PC-3 (cell line): ENCODE measurements at regions not wholly inside any gene's neighbourhood (a gene's known extent, or its start where the extent isn't known, plus 50 kb on each side); places are given as distances from the start of the nearest gene placed in this dataset.

ENCODE experiments used
- ATAC-seq: fragments of 200-7000 bp; cut with Tn5 transposase; 2 replicates; pipeline ENCODE4 v1.9.1; 2020; ENCODE audit warnings: mild to moderate bottlenecking, moderate library complexity
- BruUV-seq: library from RNA; stranded (reverse); fragments of 400-500 nt; replicated peaks from 2 replicates; lab custom pipeline; 2021; lab: Mats Ljungman, UMichigan
- CTCF ChIA-PET: fragments of 300-600 bp; sonication (Branson Sonifier 250); formaldehyde crosslinking; loops from one replicate; lab custom pipeline; 2022; ENCODE audit warnings: antibody characterized with exemption; lab: Charles Lee
- POLR2A ChIA-PET: fragments of 300-600 bp; sonication (Branson Sonifier 250); formaldehyde crosslinking; loops from one replicate; lab custom pipeline; 2022; ENCODE audit warnings: antibody characterized with exemption; ENCODE audit not compliant: unreplicated experiment; lab: Charles Lee
- DNase-seq: peaks from one replicate; pipeline ENCODE4 v3.0.0-alpha.2; 2015
- H2AFZ ChIP-seq: fragments of 300-600 bp; sonication (generic); 2 replicates; pipeline ENCODE4 v1.6.0; 2016; ENCODE audit warnings: antibody characterized with exemption, low read length
- H3F3A ChIP-seq: fragments of 300-600 bp; sonication (generic); one replicate; pipeline ENCODE4 v1.6.0; 2017; ENCODE audit warnings: antibody characterized with exemption, low read length, control low read depth, mild to moderate bottlenecking; ENCODE audit not compliant: unreplicated experiment
- H3K27ac ChIP-seq: fragments of 300-600 bp; sonication (generic); 2 replicates; pipeline ENCODE4 v1.5.1; 2016; ENCODE audit warnings: mild to moderate bottlenecking, low read length
- H3K27me3 ChIP-seq: fragments of 300-600 bp; sonication (generic); 2 replicates; pipeline ENCODE4 v1.6.1; 2016; ENCODE audit warnings: low read length, mixed read lengths
- H3K36me3 ChIP-seq: fragments of 300-600 bp; sonication (generic); 2 replicates; pipeline ENCODE4 v1.6.1; 2016; ENCODE audit warnings: low read depth, mixed run types, low read length, mixed read lengths
- H3K4me1 ChIP-seq: fragments of 300-600 bp; sonication (generic); 2 replicates; pipeline ENCODE4 v1.5.1; 2016; ENCODE audit warnings: low read length; ENCODE audit not compliant: insufficient read depth
- H3K4me2 ChIP-seq: fragments of 300-600 bp; sonication (generic); 2 replicates; pipeline ENCODE4 v1.6.0; 2016; ENCODE audit warnings: low read length
- H3K4me3 ChIP-seq: fragments of 300-600 bp; sonication (generic); 2 replicates; pipeline ENCODE4 v1.5.1; 2016; ENCODE audit warnings: mild to moderate bottlenecking, low read length, mixed read lengths
- H3K79me2 ChIP-seq: fragments of 300-600 bp; sonication (generic); 2 replicates; pipeline ENCODE4 v1.6.1; 2017; ENCODE audit warnings: low read length, mixed read lengths
- H3K9ac ChIP-seq: fragments of 300-600 bp; sonication (generic); 2 replicates; pipeline ENCODE4 v1.6.0; 2016; ENCODE audit warnings: mild to moderate bottlenecking, low read length
- H3K9me2 ChIP-seq: fragments of 300-600 bp; sonication (generic); replicated peaks from 2 replicates; pipeline ENCODE4 v1.6.1; 2016; ENCODE audit warnings: mixed run types, low read length, mixed read lengths
- H3K9me3 ChIP-seq: fragments of 300-600 bp; sonication (generic); 2 replicates; pipeline ENCODE4 v1.6.1; 2016; ENCODE audit warnings: low read length, mixed read lengths
- H4K20me1 ChIP-seq: fragments of 300-600 bp; sonication (generic); 2 replicates; pipeline ENCODE4 v1.6.1; 2016; ENCODE audit warnings: low read length, mixed read lengths
- EZH2 ChIP-seq: fragments of 300-600 bp; sonication (generic); IDR thresholded peaks from one replicate; pipeline ENCODE4 v1.6.1; 2017; ENCODE audit warnings: antibody characterized with exemption, mild to moderate bottlenecking, low read length; ENCODE audit not compliant: unreplicated experiment
- EZH2phosphoT487 ChIP-seq: fragments of 300-600 bp; sonication (generic); IDR thresholded peaks from 2 replicates; pipeline ENCODE4 v1.6.1; 2018; ENCODE audit warnings: mild to moderate bottlenecking, antibody characterized with exemption, low read length, borderline replicate concordance
- intact Hi-C: fragments of 100-400 bp; cut with micrococcal nuclease; formaldehyde crosslinking; loops from 2 replicates; pipeline ENCODE4 v1.9.0; 2023
- TF ChIP-seq, protein P1 (sequence below): fragments of 300-600 bp; sonication (generic); conservative IDR thresholded peaks from 2 replicates; pipeline ENCODE4 v1.5.1; 2017; ENCODE audit warnings: antibody characterized with exemption, low read depth, mild to moderate bottlenecking, low read length

DNA sequence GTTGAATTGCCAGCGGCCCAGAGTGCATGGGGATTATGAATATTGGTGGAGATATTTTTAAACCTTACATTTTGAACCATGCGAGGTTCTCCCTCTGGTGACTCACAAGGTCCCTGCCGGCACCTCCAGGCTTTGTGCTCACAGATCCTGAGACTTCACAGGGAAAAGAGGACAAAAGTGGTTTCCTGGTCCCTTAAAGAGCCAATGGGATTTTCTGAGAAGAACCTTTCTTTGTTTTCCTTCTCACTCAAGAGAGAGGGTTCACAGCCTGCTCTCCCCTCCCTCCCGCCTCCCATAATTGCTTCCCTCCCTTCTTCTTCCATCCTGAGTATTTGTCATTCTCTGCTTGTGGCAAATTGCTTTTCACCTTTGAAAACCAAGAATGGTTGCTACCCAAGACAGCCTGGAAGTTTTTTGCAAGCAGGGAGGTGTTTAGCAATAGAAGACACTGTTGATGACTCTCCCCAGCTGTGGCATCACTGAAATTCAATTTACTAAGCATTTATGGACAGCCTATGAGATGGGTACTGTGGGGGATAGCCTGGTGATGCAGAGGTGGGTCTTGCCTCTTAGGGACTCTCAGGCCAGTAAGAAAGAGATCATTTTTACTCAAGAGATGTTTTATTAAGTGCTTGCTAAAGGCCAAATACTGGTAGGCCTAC, 76.6 kb downstream of the CPN2 start:
- ATAC-seq (peak; percentile 20; the same call in 1 of the 2 replicates), DNase-seq (no peak)
- H3F3A ChIP-seq, result no peaks in the 10 kb centered on the region
- no peaks in the 10 kb centered on the region for H3K27me3 ChIP-seq
- H4K20me1 ChIP-seq, result no peaks in the 10 kb centered on the region
- H3K27ac ChIP-seq, result no peak overlapping the region
- no peaks in the 10 kb centered on the region for H3K9me2 ChIP-seq
- no peaks in the 10 kb centered on the region for H3K4me1 ChIP-seq
- H3K79me2 ChIP-seq, result no peaks in the 10 kb centered on the region
- TF ChIP-seq EZH2phosphoT487 (no peak), EZH2 (no peak)
- TF ChIP-seq, protein P1, sequence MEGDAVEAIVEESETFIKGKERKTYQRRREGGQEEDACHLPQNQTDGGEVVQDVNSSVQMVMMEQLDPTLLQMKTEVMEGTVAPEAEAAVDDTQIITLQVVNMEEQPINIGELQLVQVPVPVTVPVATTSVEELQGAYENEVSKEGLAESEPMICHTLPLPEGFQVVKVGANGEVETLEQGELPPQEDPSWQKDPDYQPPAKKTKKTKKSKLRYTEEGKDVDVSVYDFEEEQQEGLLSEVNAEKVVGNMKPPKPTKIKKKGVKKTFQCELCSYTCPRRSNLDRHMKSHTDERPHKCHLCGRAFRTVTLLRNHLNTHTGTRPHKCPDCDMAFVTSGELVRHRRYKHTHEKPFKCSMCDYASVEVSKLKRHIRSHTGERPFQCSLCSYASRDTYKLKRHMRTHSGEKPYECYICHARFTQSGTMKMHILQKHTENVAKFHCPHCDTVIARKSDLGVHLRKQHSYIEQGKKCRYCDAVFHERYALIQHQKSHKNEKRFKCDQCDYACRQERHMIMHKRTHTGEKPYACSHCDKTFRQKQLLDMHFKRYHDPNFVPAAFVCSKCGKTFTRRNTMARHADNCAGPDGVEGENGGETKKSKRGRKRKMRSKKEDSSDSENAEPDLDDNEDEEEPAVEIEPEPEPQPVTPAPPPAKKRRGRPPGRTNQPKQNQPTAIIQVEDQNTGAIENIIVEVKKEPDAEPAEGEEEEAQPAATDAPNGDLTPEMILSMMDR, result no peak
- BruUV-seq, result no TSS peak
- no peak overlapping the region for H3K9ac ChIP-seq
- intact Hi-C loops, result loop anchor here (5.0 kb wide), 1 partner anchor 38 kb away; no protein-coding TSS in a partner anchor
- POLR2A ChIA-PET, result interaction anchor here (0.6 kb wide), 2 partner anchors 56 to 111 kb away, joined by 3 to 4 read pairs; no protein-coding TSS in a partner anchor
- no peak overlapping the region for H2AFZ ChIP-seq
- H3K4me2 ChIP-seq, result no peak overlapping the region
- H3K4me3 ChIP-seq, result no peak overlapping the region
- CTCF ChIA-PET, result no interaction called here
- H3K36me3 ChIP-seq, result no peaks in the 10 kb centered on the region
- no peaks in the 10 kb centered on the region for H3K9me3 ChIP-seq

DNA sequence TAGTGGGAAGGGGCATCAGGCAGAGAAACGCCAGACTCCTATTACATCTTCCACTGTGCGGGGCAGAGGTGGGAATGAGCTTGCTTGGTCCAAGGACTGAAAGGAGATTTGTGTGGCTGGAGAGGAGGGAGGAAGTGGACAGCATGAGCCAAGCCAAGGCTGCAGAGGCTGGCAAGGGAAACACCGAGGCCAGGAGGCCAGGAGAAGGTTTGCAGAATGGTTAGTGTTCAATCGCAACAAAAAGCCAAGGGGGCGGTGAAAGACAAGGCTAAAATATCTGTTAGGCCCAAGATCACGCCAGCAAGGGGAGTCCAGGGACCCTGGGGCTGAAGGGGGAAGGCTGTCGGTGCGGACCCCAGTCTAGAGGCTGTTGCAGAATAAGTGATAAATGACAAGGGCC, 75.8 kb downstream of the CPN2 start:
- intact Hi-C loops, result loop anchor here (5.0 kb wide), 1 partner anchor 37 kb away; no protein-coding TSS in a partner anchor
- Histone ChIP-seq H3K9ac (no peak overlapping the region), H3K9me3 (no peaks in the 10 kb centered on the region), H3K79me2 (no peaks in the 10 kb centered on the region), H3K27ac (no peak overlapping the region), H3K4me1 (no peaks in the 10 kb centered on the region), H3F3A (no peaks in the 10 kb centered on the region), H4K20me1 (no peaks in the 10 kb centered on the region), H3K27me3 (no peaks in the 10 kb centered on the region), H3K9me2 (no peaks in the 10 kb centered on the region), H3K4me3 (no peak overlapping the region), H3K36me3 (no peaks in the 10 kb centered on the region), H2AFZ (no peak overlapping the region), H3K4me2 (no peak overlapping the region)
- DNase-seq (peak; percentile 8), ATAC-seq (no peak; the same call in 1 of the 2 replicates)
- BruUV-seq, result no TSS peak
- TF ChIP-seq EZH2phosphoT487 (no peak), EZH2 (no peak)
- TF ChIP-seq, protein P1, result no peak
- CTCF ChIA-PET, result no interaction called here
- POLR2A ChIA-PET, result interaction anchor here (0.6 kb wide), 1 partner anchor 112 kb away, joined by 3 read pairs; no protein-coding TSS in a partner anchor

DNA sequence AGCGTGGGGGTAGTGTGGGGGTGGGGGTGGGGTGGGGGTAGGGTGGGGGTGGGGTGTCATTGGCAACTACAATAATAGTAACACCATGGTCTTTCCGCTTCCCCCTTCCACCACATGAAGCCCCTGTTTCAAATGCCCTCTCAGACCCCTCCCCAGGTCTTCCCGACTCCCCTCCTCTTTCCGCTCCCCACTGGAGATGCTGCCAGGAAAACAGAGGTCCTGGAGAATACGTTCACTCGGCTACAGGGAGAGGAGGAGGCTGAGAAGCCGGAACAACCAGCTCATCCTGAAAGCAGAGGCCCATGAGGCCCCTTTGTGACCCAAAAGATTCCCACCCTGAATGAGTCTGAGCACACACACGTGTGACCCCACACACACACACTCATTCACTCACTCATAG, 75.4 kb downstream of the CPN2 start:
- Histone ChIP-seq H3K9me3 (no peaks in the 10 kb centered on the region), H3K4me1 (no peaks in the 10 kb centered on the region), H3F3A (no peaks in the 10 kb centered on the region), H3K4me3 (no peak overlapping the region), H2AFZ (no peak overlapping the region), H3K9ac (no peak overlapping the region), H3K9me2 (no peaks in the 10 kb centered on the region), H3K27me3 (no peaks in the 10 kb centered on the region), H4K20me1 (no peaks in the 10 kb centered on the region), H3K79me2 (no peaks in the 10 kb centered on the region), H3K27ac (no peak overlapping the region), H3K36me3 (no peaks in the 10 kb centered on the region), H3K4me2 (no peak overlapping the region)
- TF ChIP-seq EZH2phosphoT487, result no peak
- no TSS peak for BruUV-seq
- ATAC-seq, result no peak
- ChIA-PET POLR2A (no interaction called here), CTCF (no interaction called here)
- intact Hi-C loops, result loop anchor here (5.0 kb wide), 1 partner anchor 37 kb away; no protein-coding TSS in a partner anchor
- DNase-seq, result peak; percentile 15
